GM19467 (cell line): ENCODE measurements at regions not wholly inside any gene's neighbourhood (a gene's known extent, or its start where the extent isn't known, plus 50 kb on each side); places are given as distances from the start of the nearest gene placed in this dataset.
"Not testable (repeated sequence)": the region's sequence is repeated elsewhere in the genome, so short reads cannot be mapped to it uniquely, and the experiment has no call there.

Experiments used
- ATAC-seq: cut with Tn5 transposase; IDR thresholded peaks from one replicate; pipeline ENCODE4 v1.9.1; 2021; ENCODE audit warnings: mild to moderate bottlenecking, moderate library complexity; ENCODE audit not compliant: unreplicated experiment

DNA sequence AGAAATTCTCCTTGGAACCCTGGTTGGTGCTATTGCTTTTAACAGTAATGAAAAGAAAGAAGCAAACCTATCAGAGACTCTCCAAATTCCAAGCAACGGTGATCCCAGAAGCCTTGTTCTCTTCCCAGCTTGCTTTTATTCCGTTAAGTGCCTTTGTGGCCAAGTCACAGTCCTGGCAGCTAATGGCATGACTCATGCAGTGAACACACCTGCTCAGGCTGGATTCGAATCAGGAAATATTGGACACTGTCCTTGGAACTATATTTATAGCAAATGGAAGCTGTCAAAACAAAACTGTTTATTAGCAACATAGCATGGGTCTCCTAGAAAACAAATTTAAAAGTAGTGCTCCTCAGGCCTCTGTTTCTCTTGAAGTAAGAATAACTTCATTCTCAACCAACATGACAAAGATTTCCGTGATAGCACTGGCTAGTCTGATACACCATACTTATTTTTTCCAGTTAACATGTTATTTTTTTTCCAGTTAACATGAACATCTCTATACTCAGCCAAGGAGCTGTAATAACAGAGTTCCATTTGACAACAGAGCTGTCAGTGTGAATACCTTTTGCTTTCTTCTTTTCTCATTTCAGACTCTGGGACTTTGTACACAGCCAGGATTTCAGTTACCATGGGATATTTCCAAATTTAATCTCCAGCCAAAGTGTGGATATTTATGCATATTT is 502.4 kb downstream of the GADD45G start:
- no peak for ATAC-seq

DNA sequence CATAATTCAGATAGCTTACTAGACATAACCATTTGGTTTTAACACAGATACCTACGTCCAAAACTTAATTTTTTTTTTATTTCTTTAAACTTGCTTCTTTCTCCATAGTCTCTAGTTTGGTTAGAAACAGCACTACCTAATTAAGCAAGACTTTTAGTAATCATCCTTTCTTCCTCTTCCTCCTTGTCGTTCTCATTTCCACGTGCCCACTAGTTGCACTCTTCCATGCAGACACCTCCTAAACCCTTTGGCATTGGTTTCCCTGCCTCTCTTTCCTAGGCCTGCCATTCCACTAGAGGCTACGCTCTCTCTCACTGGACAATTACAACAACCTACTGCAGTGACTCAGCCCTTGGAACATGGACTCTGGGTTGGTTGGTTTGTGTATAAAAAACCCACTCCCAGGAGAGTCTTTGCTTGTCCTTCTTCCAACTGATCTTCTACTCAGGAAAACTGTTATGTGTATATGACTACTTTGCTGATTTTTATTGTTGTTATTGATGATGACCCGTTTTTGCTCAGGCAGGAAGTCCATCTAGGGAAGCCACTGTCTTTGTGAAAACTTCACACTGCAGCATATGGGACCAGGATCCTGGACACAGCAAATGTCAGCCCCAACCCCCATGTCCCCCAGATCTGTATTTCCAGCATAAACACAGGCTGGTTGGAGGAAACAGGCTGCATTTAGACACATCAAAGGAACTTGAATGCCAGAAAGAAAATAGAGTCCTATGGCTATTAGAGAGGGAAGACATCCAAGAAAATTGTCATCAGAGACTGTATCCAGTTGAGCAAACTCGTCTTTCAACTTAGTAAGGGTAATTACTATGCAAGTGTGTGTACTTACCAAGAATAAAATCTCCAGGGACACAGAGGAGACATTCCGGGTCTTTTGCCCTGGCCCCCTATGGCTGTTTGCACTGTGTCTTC is 503.2 kb downstream of the GADD45G start:
- ATAC-seq, result no peak

DNA sequence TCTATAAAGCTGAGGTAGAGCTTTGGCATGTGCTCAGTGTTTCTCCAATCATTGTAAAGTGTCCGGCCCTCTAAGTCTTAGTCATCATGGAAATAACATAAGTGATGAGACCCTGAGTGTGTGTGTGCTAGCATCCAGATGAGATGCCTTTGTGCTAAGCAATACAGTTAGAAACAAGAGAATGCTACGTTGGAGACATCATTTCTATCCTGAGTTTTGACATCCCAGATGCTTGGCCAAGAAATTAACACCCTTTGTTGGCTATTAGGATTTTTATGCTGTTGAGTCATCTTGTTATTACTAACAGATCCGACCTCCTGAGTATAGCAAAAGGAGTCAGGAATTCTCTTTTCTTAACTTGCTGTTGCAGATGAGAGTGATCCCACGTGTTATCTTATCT is 508.0 kb downstream of the GADD45G start:
- ATAC-seq, result no peak

DNA sequence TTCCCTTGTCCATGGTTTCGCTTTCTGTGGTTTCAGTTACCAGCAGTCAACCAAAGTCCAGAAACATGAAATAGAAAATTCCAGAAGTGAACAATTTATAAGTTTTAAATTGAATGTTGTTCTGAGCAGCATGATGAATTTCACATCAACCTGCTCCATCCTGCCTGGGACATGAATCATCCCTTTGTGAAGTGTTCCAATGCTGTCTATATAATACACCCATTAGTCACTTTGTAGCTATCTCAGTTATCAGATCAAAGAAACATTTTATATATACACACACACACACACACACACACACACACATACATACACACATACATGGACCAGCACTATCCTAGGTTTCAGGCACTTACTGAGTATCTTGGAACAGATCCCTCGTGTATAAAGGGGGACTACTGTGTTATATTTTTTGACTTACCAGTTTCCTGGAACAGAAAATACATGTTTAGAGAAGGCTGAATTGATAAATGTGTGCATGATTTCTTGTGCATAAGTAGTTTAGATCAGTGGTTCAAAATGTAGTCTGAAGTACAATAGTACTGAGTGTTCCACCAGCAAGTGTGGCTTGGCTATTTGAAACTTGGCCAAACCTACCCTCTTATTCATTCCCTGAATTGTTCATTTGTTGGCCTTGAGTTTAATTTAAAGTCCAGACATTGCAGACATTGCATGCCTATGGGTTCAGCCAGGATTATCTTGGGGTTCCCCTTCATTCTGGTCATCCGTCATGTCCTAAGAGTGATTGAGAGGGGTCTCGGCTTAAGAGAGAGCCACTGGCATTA is 510.0 kb downstream of the GADD45G start:
- no peak for ATAC-seq

DNA sequence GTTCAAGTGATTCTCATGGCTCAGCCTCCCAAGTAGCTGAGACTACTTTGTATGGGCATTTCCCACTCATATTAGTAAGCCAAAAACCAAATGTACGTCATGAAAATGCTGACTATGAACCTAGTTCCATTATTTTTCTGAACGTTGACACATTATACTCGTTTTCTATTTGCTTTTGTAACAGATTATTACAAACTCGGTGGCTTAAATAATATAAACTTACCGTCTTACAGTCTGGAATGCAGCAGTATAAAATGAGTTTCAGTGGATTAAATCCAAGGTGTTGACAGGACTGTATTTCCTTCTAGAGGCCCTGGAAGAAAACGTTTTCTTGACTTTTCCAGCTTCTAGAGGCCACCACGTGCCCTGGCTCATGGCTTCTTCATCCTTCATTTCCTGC is 517.0 kb downstream of the GADD45G start:
- no peak for ATAC-seq

DNA sequence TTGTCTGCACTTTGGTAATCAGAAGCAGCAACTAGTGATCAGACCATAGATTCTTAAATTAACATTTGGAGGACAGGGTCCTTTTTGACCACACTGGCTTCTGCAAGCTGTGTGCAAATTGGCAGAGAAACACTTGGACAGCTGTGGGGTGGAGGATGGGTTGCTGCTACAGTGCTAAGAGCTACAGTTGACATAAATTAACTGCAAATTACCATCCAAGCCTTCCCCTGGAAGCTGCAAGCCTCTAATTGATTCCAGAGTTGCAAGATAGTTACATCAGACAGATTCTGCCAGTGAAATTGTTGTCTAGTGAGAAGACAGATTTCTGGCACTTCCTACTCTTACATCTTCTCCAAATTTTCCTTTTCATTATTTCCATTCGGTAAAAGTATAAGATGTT is 517.7 kb downstream of the DIRAS2 start:
- no peak for ATAC-seq

DNA sequence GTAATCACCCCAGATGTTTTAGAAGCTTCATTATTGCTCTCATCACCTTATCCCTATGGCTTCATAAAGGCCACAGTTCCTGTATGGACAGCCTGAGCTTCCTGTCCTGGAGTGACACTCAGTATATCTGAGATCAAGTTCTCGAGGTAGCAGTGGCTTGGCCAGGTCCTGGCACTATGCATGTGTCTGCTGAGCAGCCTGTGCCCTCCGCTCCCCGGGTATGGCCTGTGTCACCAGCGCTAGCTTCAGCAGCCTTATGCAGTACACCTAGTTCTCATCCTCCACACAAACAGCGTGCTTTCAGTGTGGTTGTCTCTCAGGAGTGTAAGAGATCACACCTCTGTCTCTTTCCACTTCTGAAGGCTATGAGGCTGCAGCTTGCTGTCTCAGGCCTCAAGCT is 514.7 kb downstream of the DIRAS2 start:
- ATAC-seq, result no peak

DNA sequence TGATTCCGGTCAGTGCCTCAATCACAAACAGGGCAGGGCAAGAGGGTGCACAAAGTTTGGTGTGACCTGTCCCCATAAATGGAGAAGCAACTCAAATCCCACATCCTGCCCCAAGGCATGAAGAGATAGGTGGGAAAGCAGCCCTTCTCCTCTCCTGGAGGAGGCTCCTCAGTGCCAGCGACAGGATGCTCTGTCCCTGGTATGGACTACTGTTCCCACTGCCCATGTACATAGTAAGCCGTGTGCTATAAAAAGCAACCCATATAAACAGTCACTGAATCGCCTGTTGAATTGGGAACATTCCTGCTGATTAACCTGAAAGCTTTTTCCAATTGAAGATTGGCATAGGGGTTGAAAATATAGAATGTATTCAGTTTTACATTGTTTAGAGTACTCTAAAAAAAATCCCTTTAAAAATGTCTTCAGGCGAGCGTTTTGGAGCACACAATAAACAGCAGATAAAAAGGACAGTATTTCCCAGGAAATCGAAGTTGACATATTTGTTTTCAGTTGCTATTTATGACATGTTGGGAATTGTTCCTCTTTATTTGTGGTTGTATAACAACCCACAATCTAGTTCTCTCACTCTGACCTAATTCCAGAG is 513.9 kb downstream of the DIRAS2 start:
- no peak for ATAC-seq

DNA sequence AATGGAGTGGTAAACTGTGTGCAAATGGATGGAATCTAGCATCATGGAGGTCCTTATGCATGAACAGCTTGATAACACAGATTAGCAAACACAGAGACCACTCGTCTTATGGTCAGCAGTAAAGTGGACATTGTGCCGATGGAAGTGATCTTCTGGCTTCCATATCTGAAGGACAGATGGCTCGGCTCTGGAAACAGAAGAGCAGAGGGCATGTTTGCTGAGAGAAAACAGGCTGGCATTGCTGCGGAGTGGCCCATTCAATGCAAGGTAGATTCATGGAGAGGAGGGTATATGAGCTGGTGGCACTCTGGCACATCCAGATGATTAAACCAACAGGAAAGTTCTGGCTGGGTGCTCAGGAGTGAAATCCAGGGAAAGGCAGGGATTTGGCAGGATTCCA is 513.2 kb downstream of the DIRAS2 start:
- no peak for ATAC-seq

DNA sequence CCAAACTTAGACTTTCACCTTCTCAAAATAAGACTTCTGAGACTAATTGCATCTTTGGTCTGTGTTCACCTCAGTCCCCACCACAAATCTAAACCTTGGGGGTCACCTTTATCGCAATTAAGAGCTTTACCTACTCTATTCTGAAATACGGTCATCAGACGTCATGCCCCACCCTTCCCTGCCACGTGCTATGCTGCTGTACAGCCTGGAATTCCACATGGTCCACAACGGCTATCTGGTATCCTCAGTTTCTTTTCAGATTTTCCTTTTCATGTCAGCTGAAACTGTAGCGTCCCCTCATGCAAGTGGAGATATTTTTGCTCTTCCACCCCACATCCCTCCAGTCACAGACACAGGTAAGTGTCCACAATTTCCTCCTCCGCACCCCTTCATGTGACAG is 511.1 kb downstream of the DIRAS2 start:
- ATAC-seq, result no peak

DNA sequence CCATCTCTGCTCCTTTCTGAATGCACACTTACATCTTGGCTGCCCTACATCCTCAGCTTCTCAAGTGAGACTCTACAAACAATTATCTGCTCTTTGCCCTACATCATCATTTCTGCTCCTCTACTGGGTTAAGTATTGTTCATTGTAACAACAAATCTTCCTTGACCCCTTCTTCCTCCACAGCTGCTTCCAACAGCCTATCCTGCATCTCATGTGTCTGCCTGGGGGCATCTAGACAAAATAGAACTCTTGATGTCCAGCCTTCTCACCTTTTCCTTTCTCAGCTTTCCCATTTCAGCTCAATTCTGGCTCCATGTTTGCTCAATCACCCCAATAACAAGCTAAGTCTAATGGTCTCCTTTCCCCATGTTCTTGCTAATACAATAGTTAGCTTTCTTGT is 509.8 kb downstream of the DIRAS2 start:
- no peak for ATAC-seq

DNA sequence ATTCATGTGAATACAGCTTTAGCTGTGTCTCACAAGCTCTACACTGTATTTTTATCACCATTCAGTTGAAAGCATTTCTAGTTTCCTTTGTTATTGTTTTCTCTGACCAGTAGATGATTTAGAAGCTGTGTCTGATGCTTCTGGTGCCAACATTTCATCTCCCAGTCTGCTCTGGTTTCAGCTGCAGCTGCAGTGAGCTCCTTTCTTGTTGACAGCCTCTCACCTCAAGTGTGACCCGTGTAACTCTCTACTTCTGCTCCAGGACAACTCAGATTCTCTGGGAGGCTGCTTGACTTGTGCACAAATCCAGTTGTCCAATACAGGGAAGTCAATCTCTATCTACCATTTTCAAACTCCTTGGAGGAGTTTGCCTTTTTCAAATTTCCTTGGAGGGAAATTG is 504.8 kb downstream of the DIRAS2 start:
- no peak for ATAC-seq

DNA sequence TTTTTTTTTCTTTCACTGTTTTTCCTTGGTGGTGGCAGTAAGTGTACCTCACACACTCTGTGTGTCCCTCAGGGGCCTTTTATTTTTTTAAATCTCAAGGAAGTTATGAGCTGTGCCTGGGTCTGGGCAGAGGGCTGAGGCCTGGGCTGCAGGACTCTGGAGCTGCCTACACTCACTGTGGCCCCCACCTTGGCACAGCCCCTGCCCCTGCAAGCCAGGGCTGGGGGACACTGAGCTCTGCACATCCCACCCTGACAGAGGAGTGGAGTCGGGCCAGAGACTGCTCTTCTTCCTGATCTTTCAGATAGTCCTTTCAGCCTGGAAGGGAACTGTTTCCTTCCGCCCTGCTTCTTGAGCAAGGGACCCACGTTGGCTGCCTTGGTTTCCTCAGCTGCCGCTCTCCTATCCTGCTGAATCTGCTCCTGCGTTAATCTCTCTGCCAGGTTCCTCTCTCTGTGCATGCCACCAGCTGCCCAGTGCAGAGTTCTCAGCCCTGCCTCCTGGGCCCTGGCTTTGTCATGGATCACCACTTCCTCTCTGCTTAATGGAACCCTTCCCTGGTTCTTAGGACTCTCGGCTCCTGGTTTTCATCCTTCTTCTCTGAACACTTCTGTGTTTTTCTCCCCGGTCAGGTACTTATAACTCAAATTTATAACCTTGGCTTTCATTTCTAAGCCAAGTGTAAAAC is 502.3 kb downstream of the DIRAS2 start:
- ATAC-seq, result no peak

DNA sequence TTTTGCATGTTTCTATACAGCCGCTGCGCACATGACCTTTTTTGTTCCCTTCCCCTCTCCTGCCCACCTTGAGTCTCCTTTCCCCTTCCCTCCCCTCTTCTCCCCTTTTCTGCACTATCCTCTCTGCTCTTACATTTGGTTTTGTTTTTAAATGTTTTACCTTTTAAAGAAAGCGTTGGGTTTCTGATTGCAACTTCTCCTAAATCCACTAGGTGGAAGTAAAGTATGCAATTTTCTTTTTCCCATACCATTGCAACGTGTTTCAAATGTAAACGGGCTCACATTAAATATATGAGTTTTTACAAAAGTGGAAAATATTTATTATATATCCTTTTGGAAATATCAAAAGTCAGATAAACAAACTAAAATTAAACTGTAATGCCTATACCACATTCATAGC is 500.9 kb downstream of the DIRAS2 start:
- no peak for ATAC-seq

DNA sequence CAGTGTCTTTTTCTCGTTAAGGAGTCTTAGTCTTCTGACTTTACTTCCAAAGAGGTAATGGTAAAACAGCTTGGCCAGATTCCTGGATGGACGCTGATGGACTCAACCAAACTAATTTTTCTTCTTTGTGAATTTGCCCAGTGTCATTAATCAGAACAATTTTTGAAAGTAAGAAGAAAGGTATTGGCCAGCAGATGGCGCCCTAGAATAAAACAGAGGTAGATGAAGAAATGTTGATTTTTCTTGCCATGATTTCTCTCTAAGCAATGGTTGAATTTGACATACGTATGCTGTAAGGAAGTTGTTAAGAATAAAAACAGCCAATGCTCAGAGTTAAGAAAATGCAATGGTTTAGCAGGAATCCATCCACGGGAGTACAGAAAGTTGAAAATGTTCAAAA is 500.0 kb downstream of the DIRAS2 start:
- no peak for ATAC-seq

DNA sequence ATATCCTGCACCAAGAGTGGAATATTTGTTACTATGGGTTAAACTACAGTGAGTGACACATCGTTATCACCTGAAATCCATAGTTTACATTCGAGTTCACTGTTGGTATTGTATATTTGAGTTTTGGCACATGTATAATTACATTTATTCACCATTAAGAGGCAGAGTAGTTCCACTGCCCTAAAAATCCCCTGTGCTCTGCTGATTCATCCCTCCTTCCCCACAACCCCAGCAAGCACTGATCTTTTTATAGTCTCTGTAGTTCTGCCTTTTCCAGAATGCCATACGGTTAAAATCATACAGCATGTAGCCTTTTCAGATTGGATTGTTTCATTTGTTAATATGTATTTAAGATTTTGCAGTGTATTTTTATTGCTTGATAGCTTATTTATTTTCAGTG is 495.2 kb downstream of the DIRAS2 start:
- ATAC-seq, result no peak

DNA sequence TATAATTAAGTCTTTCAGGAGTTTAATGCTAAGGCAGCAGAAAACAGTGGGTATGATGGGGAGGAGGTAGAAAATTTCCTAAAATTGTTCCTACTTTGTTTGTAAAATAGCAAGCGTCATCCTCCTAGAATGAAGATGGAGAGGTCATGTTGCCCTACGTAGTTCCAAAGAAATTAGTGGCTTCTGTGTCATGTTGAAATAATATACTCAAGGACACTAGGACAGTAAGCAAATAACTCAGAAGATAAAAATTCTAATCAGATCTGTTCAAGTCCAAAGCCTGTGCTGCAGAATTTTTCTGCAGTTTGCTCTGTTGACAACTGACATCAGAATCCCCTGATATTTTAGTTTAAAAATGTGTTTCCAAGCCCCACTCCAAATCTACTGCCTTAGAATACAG is 486.3 kb downstream of the DIRAS2 start:
- ATAC-seq, result no peak

DNA sequence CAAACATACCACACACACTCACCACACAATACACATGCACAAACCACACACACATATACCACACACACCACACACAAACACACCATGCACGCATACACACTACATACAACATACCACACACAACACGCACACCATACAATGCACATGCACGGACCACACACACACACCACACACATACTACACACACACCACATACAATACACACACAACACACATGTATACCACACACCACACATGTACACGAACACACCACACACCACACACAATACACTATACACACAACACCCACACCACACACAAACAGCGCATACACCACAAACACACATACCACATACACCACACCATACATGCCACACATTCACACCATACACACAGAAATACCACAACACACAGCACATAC is 480.3 kb downstream of the DIRAS2 start:
- no peak for ATAC-seq

DNA sequence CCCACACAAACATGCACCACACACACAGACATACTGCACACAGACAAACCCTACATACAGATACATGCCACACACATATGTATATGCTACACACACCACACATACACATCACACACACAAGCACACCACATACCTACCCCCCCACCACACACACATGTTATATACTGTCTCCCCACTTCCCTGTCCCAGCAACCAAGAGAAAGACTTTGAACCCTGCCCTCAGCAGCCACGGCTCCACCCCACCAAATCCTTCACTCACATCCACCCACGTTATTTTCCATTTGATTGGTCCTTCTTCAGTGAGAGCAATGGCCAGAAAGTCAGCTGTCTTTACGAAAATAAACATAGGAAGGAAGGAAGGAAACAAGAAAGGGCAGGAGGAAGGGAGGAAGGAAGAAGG is 479.8 kb downstream of the DIRAS2 start:
- ATAC-seq, result no peak

DNA sequence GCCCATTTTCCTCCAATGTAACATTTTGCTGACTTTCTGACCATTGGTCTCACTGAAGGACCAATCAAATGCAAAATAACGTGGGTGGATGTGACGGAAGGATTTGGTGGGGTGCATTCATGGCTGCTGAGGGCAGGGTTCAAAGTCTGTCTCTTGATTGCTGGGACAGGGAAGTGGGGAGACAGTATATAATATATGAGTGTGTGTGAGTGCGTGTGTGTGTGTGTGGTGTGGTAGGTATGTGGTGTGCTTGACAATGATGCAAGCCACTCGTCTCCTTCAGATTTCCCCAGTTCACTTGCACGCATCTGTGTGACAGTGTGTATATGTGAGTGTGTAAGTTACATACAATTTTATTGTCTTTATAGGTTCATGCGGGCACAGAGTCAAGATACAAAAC is 477.3 kb downstream of the DIRAS2 start:
- ATAC-seq, result no peak

DNA sequence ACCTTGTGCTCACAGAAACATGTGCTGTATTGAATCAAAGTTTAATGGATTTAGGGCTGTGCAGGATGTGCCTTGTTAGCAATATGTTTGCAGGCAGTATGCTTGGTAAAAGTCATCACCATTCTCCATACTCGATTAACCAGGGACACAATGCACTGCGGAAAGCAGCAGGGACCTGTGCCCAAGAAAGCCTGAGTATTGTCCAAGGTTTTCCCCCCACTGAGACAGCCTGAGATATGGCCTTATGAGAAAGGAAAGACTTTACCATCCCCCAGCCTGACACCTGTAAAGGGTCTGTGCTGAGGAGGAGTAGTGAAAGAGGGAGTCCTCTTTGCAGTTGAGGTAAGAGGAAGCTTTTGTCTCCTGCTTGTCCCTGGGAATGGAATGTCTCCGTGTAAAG is 476.2 kb downstream of the DIRAS2 start:
- not testable (repeated sequence) for ATAC-seq
